Spinal cord (tissue), 9 donors: ENCODE measurements at regions not wholly inside any gene's neighbourhood (a gene's known extent, or its start where the extent isn't known, plus 50 kb on each side); places are given as distances from the start of the nearest gene placed in this dataset.

Experiments
- DNase-seq, 6 donors: peaks; one replicate each; pipeline versions ENCODE4 v3.0.0 to v3.0.0-alpha.2; 2013 to 2015; ENCODE audit warnings: low spot score in 6 of 6, low read depth in 4 of 6
- H3K27ac ChIP-seq: one replicate; pipeline ENCODE4 v1.5.1; 2013; ENCODE audit warnings: low read depth, low read length, control low read depth
- H3K27me3 ChIP-seq: one replicate; pipeline ENCODE4 v1.6.1; 2013; ENCODE audit warnings: low read length; ENCODE audit not compliant: control insufficient read depth, insufficient read depth
- H3K36me3 ChIP-seq: one replicate; pipeline ENCODE4 v1.6.1; 2013; ENCODE audit warnings: low read length; ENCODE audit not compliant: control insufficient read depth, insufficient read depth
- H3K4me1 ChIP-seq: one replicate; pipeline ENCODE4 v1.6.1; 2013; ENCODE audit warnings: low read length; ENCODE audit not compliant: control insufficient read depth, insufficient read depth
- H3K4me3 ChIP-seq: one replicate; pipeline ENCODE4 v1.5.1; 2013; ENCODE audit warnings: low read depth, low read length, control low read depth
- H3K9me3 ChIP-seq: one replicate; pipeline ENCODE4 v1.6.1; 2013; ENCODE audit warnings: low read length; ENCODE audit not compliant: control insufficient read depth, insufficient read depth
- WGBS: methylation state at CpG from one replicate; pipeline ENCODE4 v1.1.5; 2013; ENCODE audit warnings: missing lambda C conversion rate; ENCODE audit not compliant: insufficient coverage; 5-methylcytosine and 5-hydroxymethylcytosine counted together
- donor health status: healthy.

DNA sequence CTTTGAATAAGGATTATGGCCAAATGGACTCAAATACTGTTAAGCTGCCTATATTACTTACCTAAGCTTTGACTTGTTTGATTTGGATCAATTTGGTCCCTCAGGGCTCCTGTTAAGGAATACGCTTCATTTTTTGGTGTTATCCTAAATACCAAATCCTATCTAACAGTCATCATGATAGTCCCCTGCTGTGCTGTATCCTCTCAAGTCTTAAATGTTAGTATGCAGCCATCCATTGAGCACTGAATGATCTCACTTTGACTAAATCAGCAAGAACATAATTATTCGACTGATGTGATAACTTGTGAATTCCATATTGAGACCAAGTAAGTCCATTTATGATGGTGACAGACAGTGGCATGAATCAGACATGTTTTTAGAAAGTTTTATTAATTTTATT, 53.1 kb upstream of the ATF3 start:
- Histone ChIP-seq H3K27ac (no peak overlapping the region), H3K9me3 (no peaks in the 10 kb centered on the region), H3K4me1 (peaks cover 9% of the 10 kb centered on the region), H3K36me3 (no peaks in the 10 kb centered on the region), H3K4me3 (no peak overlapping the region), H3K27me3 (no peaks in the 10 kb centered on the region)
- DNase-seq, result no peak
- no CpG with 5 or more reads among the region's 2 CpGs for WGBS

DNA sequence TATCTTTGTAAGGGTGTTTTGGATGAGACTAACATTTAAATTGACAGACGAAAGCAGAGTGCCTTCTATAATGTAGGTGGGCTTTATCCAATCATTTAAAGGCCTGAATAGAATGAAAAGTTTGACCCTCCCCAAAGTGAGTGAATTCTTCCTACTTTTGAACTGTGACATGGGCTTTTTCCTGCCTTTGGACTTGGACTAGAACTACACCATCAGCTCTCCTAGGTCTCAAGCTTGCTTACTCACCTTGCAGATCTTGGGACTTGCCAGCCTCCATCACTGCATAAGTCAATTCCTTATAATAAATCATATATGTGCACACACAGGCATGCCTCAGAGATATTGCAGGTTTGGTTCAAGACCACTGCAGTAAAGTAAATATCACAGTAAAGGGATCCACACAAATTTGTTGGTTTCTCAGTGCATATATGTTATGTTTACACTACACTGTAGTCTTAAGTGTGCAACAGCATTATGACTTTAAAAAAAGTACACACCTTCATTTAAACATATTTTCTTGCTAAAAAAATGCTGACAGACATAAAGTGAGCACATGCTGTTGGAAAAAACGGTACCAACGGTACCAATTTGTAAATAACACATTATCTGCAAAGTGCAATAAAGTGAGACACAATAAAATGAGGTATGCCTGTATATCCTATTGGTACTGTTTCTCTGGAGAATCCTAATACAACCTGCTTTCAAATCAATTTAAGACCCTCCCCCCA, 51.6 kb upstream of the ATF3 start:
- DNase-seq, result peak in 1 of 6 donors; percentile 25
- peaks cover 9% of the 10 kb centered on the region for H3K4me1 ChIP-seq
- H3K27me3 ChIP-seq, result no peaks in the 10 kb centered on the region
- no peak overlapping the region for H3K4me3 ChIP-seq
- WGBS, result no CpG with 5 or more reads among the region's 3 CpGs
- H3K27ac ChIP-seq, result no peak overlapping the region
- H3K36me3 ChIP-seq, result no peaks in the 10 kb centered on the region
- H3K9me3 ChIP-seq, result no peaks in the 10 kb centered on the region

DNA sequence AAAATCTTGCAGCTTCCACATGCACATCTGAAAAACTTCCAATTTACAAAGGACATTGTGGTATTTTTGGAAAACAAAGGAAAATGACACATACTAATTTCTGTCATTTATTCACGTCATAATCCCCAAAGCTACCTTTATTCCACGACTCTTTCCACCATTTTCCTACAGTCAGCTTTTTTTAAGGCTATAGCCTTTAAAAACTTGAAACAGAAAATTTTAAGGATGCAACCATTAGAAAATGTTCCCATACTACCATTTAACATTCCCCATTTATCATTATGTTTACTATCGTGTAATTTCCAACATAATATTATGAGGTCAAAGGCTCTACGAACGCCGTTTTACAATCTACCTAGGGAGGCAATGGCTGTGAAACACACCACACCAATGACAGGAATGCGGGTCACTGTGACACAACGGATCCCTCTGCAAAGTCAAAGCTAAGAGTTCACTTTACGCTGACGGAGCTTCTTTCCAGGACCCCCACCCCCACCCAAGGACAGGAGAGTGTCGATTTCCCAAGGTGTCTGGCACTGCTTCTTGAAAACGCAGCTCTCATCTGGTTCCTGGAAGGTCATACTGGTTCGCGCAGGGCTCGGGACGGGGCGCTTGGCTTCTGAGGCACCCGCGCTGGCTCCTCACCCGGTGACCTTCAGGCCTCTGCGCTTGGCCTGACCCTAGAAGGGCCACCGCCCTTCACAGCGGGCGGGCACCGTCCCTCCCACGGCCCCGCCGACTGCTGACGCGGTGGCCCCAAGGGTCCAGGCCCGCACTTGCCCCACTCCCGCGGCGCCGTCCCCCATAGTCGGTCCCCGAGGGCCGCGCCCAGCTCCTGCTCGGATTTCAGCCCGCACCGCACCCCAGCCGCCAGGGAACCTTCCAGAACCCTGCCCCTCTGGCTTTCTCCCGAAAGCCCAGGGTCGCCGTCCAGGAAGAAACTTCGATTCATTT, 50.5 kb upstream of the ATF3 start:
- Histone ChIP-seq H3K36me3 (no peaks in the 10 kb centered on the region), H3K27ac (peak overlapping the region; percentile 82), H3K27me3 (no peaks in the 10 kb centered on the region), H3K9me3 (no peaks in the 10 kb centered on the region), H3K4me1 (peaks cover 9% of the 10 kb centered on the region), H3K4me3 (peak overlapping the region; percentile 89)
- peak in 2 of 6 donors; percentile 54 to 81 for DNase-seq
- WGBS, result 6% methylated on average over 45 of the region's 47 CpGs

DNA sequence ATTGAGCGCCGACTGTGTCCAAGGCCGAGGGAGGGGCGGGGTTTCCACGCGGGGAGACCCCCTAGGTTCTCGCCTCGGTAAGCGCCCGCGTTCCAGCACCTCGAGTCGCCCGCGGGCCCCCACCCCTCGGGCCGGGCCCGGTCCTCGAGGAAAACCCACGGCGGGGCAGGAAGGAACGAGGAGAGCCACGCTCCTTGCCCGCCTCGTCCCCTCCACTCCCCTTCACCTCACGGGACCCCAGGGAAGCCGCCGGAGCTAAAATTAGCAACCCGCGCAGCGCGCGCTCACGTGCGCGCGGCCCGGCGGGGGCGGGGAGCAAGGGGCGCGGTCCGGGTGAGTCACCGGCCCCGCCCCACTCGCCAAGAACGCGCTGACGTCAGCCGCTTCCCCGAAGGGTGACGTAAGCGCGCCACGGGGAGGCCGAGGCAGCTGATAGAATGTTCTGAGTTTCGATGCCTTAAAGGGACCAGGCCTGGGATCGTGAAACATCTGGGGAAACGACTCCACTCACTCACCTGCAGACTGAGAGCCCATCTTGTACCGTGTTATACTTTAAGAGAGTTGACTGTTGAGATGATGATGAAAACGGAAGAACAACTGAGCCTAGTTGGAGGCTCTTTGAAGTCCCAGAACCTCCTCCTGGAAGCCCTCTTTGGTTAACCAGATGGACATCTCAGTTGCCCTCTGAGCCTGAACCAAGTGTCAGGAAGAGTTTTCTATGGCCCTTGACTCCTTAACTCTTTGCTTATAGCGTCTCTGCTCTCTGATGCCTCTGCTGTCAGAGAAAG, 49.7 kb upstream of the ATF3 start:
- Histone ChIP-seq H3K36me3 (no peaks in the 10 kb centered on the region), H3K4me1 (peaks cover 9% of the 10 kb centered on the region), H3K4me3 (peak overlapping the region; percentile 89), H3K27me3 (no peaks in the 10 kb centered on the region), H3K9me3 (no peaks in the 10 kb centered on the region), H3K27ac (peak overlapping the region; percentile 82)
- peak; percentile 90 to 98 (median 92) for DNase-seq
- WGBS, result 0% methylated on average over 57 of the region's 62 CpGs
